Loucy (cell line): ENCODE measurements at regions not wholly inside any gene's neighbourhood (a gene's known extent, or its start where the extent isn't known, plus 50 kb on each side); places are given as distances from the start of the nearest gene placed in this dataset.
"Not testable (repeated sequence)": the region's sequence is repeated elsewhere in the genome, so short reads cannot be mapped to it uniquely, and the experiment has no call there.

Source experiments
- H2AFZ ChIP-seq: fragments of 200-600 bp; sonication (generic); 2 replicates; pipeline ENCODE4 v1.6.0; 2016; ENCODE audit warnings: antibody characterized with exemption, mild to moderate bottlenecking, low read length, moderate library complexity
- H3F3A ChIP-seq: fragments of 200-600 bp; 2 replicates; pipeline ENCODE4 v1.6.0; 2016; ENCODE audit warnings: antibody characterized with exemption, low read depth, mild to moderate bottlenecking
- H3K27me3 ChIP-seq: fragments of 200-600 bp; sonication (generic); 2 replicates; pipeline ENCODE4 v1.6.1; 2014; ENCODE audit warnings: low read length, mild to moderate bottlenecking; ENCODE audit not compliant: insufficient read depth, poor library complexity, severe bottlenecking
- H3K36me3 ChIP-seq: fragments of 200-600 bp; sonication (generic); 2 replicates; pipeline ENCODE4 v1.6.1; 2016; ENCODE audit warnings: low read length; ENCODE audit not compliant: insufficient read depth
- H3K4me1 ChIP-seq: fragments of 200-600 bp; sonication (generic); 2 replicates; pipeline ENCODE4 v1.5.1; 2014; ENCODE audit warnings: low read length, mild to moderate bottlenecking; ENCODE audit not compliant: insufficient read depth, poor library complexity, severe bottlenecking
- H3K4me2 ChIP-seq: fragments of 200-600 bp; sonication (generic); 2 replicates; pipeline ENCODE4 v1.6.0; 2014; ENCODE audit warnings: antibody characterized with exemption, low read length, low read depth, mild to moderate bottlenecking; ENCODE audit not compliant: poor library complexity, severe bottlenecking
- H3K4me3 ChIP-seq: fragments of 200-600 bp; sonication (generic); 2 replicates; pipeline ENCODE4 v1.5.1; 2014; ENCODE audit warnings: low read length, mild to moderate bottlenecking, mixed read lengths; ENCODE audit not compliant: poor library complexity, severe bottlenecking
- H3K79me2 ChIP-seq: fragments of 200-600 bp; sonication (generic); 2 replicates; pipeline ENCODE4 v1.6.1; 2014; ENCODE audit warnings: low read length; ENCODE audit not compliant: insufficient read depth
- H3K9ac ChIP-seq: fragments of 200-600 bp; sonication (generic); 2 replicates; pipeline ENCODE4 v1.6.0; 2014; ENCODE audit warnings: mild to moderate bottlenecking, low read depth, low read length, moderate library complexity; ENCODE audit not compliant: poor library complexity, severe bottlenecking
- H3K9me2 ChIP-seq: fragments of 200-600 bp; sonication (generic); replicated peaks from 2 replicates; pipeline ENCODE4 v1.6.1; 2016; ENCODE audit warnings: low read depth, low read length, mixed read lengths
- H3K9me3 ChIP-seq: fragments of 200-600 bp; sonication (generic); 2 replicates; pipeline ENCODE4 v1.6.1; 2014; ENCODE audit warnings: mild to moderate bottlenecking, antibody characterized with exemption, low read length, low read depth; ENCODE audit not compliant: insufficient read depth
- H4K20me1 ChIP-seq: fragments of 200-600 bp; sonication (generic); 2 replicates; pipeline ENCODE4 v1.6.0; 2014; ENCODE audit warnings: antibody characterized with exemption, low read length, mild to moderate bottlenecking; ENCODE audit not compliant: insufficient read depth, poor library complexity, severe bottlenecking
- CTCF ChIP-seq: fragments of 200-600 bp; sonication (generic); conservative IDR thresholded peaks from 2 replicates; pipeline ENCODE4 v1.5.1; 2014; ENCODE audit warnings: mild to moderate bottlenecking, antibody characterized with exemption, low read length
- EZH2phosphoT487 ChIP-seq: fragments of 200-600 bp; IDR thresholded peaks from 2 replicates; pipeline ENCODE4 v1.6.1; 2018; ENCODE audit warnings: antibody characterized with exemption, mild to moderate bottlenecking, moderate library complexity, borderline replicate concordance

DNA sequence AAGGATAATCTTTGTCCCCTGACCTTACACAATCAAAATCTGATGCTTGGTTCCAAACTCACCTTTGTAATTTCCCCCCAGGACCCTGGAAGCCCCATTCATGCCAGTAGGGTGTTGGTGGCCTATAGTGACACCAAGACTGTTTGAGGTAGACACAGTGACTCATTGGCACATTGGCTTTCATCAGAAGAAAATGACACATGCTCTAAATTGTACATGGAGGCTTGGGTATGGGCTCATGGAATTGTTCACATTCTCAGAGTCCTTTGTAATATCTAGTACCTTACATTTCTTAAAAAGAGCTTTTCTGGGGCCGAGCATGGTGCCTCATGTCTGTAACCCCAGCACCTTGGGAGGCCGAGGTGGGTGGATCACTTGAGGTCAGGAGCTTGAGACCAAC, 61.2 kb upstream of the LRPPRC start:
- Histone ChIP-seq H3K4me2 (no peak overlapping the region), H2AFZ (no peak overlapping the region), H3K9ac (no peak overlapping the region), H3K9me2 (no peaks in the 10 kb centered on the region), H3K9me3 (no peaks in the 10 kb centered on the region), H3K4me3 (no peak overlapping the region), H4K20me1 (no peaks in the 10 kb centered on the region), H3K4me1 (peaks cover 10% of the 10 kb centered on the region), H3F3A (no peaks in the 10 kb centered on the region), H3K27me3 (no peaks in the 10 kb centered on the region), H3K79me2 (no peaks in the 10 kb centered on the region), H3K36me3 (no peaks in the 10 kb centered on the region)
- no peak for TF ChIP-seq CTCF
- no peak for TF ChIP-seq EZH2phosphoT487

- H3K4me2 ChIP-seq, H3K4me1 ChIP-seq, H3K79me2 ChIP-seq, H3K9ac ChIP-seq, H3F3A ChIP-seq, H4K20me1 ChIP-seq, H3K27me3 ChIP-seq, H3K9me2 ChIP-seq, H3K4me3 ChIP-seq, H3K36me3 ChIP-seq, H2AFZ ChIP-seq, H3K9me3 ChIP-seq: not testable (repeated sequence)
These were observed 64.5 kb upstream of the LRPPRC start for GRCh38 chr2:44060286-44060685.

DNA sequence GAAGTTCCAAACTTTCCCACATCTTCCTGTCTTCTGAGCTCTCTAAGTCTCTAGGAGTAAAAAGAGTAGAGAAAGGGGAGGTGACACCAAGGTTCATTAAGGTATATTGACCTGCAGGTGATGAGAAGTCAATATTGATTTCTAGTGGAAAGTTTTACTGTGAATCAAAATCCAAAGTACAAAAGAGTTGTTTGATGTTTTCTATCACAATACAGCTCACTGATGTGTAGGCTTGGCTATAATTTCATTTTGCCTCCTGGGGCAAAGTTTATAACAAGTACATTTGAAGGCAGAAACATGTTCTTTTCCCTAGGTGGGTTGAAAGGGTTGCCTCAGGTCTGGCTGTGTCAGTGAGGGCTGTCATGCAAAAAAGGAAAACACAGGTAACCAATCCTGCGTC, 65.2 kb upstream of the LRPPRC start:
- Histone ChIP-seq H2AFZ (no peak overlapping the region), H3K4me1 (no peaks in the 10 kb centered on the region)

More for the DNA sequence above, 65.2 kb upstream of the LRPPRC start:
- H3K9ac ChIP-seq = no peak overlapping the region
- no peaks in the 10 kb centered on the region for H3K79me2 ChIP-seq
- H3K27me3 ChIP-seq = no peaks in the 10 kb centered on the region
- H3K4me3 ChIP-seq = no peak overlapping the region
- H3K9me2 ChIP-seq = no peaks in the 10 kb centered on the region
- no peaks in the 10 kb centered on the region for H3K9me3 ChIP-seq
- no peaks in the 10 kb centered on the region for H3K36me3 ChIP-seq
- no peaks in the 10 kb centered on the region for H4K20me1 ChIP-seq
- no peak overlapping the region for H3K4me2 ChIP-seq
- no peaks in the 10 kb centered on the region for H3F3A ChIP-seq
- no peak for TF ChIP-seq EZH2phosphoT487
- TF ChIP-seq CTCF = no peak
